Common myeloid progenitor, CD34-positive (primary cell): ENCODE measurements at regions not wholly inside any gene's neighbourhood (a gene's known extent, or its start where the extent isn't known, plus 50 kb on each side); places are given as distances from the start of the nearest gene placed in this dataset.
A peak's percentile ranks its signal among the peaks of the same experiment; 100 is the strongest.

Experiments
- CTCF ChIA-PET: fragments of 350-600 bp; sonication (Branson Sonifier 250); formaldehyde crosslinking; loops from one replicate; lab custom pipeline; 2021; ENCODE audit warnings: antibody characterized with exemption; lab: Charles Lee
- POLR2A ChIA-PET: fragments of 350-600 bp; sonication (Branson Sonifier 250); formaldehyde crosslinking; loops from one replicate; lab custom pipeline; 2021; ENCODE audit warnings: antibody characterized with exemption; lab: Charles Lee
- DNase-seq, 3 donors: peaks; one replicate each; pipeline versions ENCODE4 v3.0.0 to v3.0.0-alpha.2; 2013
- H3K27ac ChIP-seq, 2 experiments: 1 replicate in 1 of 2; 2 replicates in 1 of 2; pipeline ENCODE4 v1.7.0; 2013; ENCODE audit warnings: inconsistent platforms in 2 of 2, low read length in 2 of 2, mild to moderate bottlenecking in 2 of 2, low read depth in 1 of 2, moderate library complexity in 1 of 2; ENCODE audit not compliant: severe bottlenecking in 2 of 2, insufficient read depth in 1 of 2, poor library complexity in 1 of 2
- H3K27me3 ChIP-seq, 5 experiments: replicated peaks in 2 of 5; 1 replicate in 3 of 5; 2 replicates in 2 of 5; pipeline versions ENCODE4 v1.6.1 to v1.7.0; 2013; ENCODE audit warnings: low read length in 4 of 5, mild to moderate bottlenecking in 2 of 5, moderate library complexity in 2 of 5, inconsistent platforms in 1 of 5; ENCODE audit not compliant: insufficient read depth in 5 of 5, control insufficient read depth in 4 of 5
- H3K36me3 ChIP-seq, 4 experiments: 1 replicate in 2 of 4; 2 replicates in 2 of 4; pipeline versions ENCODE4 v1.6.1 to v1.7.0; 2013; ENCODE audit warnings: low read length in 3 of 4, control low read depth in 1 of 4, mild to moderate bottlenecking in 1 of 4; ENCODE audit not compliant: control insufficient read depth in 4 of 4, insufficient read depth in 4 of 4
- H3K4me1 ChIP-seq, 4 experiments: 1 replicate in 3 of 4; 2 replicates in 1 of 4; pipeline versions ENCODE4 v1.6.1 to v1.7.1; 2013; ENCODE audit warnings: low read length in 3 of 4, mild to moderate bottlenecking in 3 of 4, control low read depth in 1 of 4, inconsistent platforms in 1 of 4, moderate library complexity in 1 of 4; ENCODE audit not compliant: control insufficient read depth in 4 of 4, insufficient read depth in 4 of 4; ENCODE audit errors: control extremely low read depth in 1 of 4
- H3K4me3 ChIP-seq, 7 experiments: 1 replicate in 4 of 7; 2 replicates in 3 of 7; pipeline versions ENCODE4 v1.5.1 to v1.7.0; 2013; ENCODE audit warnings: mild to moderate bottlenecking in 7 of 7, low read length in 6 of 7, moderate library complexity in 6 of 7, inconsistent platforms in 2 of 7, low read depth in 2 of 7, control low read depth in 1 of 7; ENCODE audit not compliant: insufficient read depth in 4 of 7, control insufficient read depth in 1 of 7; ENCODE audit errors: extremely low read depth in 1 of 7
- H3K9me3 ChIP-seq, 5 experiments: 1 replicate in 4 of 5; 2 replicates in 1 of 5; pipeline versions ENCODE4 v1.6.1 to v1.7.1; 2013; ENCODE audit warnings: low read length in 4 of 5, mild to moderate bottlenecking in 2 of 5, inconsistent platforms in 1 of 5, low read depth in 1 of 5, moderate library complexity in 1 of 5; ENCODE audit not compliant: control insufficient read depth in 4 of 5, insufficient read depth in 2 of 5; ENCODE audit errors: control extremely low read depth in 1 of 5
- WGBS: methylation state at CpG from one replicate; pipeline ENCODE4 v1.1.5; 2013; ENCODE audit not compliant: insufficient coverage; 5-methylcytosine and 5-hydroxymethylcytosine counted together

- no peaks in the 10 kb centered on the region for H3K27me3 ChIP-seq
- no peaks in the 10 kb centered on the region for H3K36me3 ChIP-seq
- WGBS, result 17% methylated on average over 13 of the region's 15 CpGs
- H3K4me1 ChIP-seq, result peaks cover 0 to 5% (median 2%) of the 10 kb centered on the region in 4 experiments
- CTCF ChIA-PET, result interaction anchor here (2.0 kb wide), 1 partner anchor 88 kb away, joined by 4 read pairs; no protein-coding TSS in a partner anchor
- no peak for DNase-seq
- peak overlapping the region; percentile 63 to 89 (median 69) for H3K4me3 ChIP-seq
- peak overlapping the region; percentile 58 to 83 for H3K27ac ChIP-seq
- H3K9me3 ChIP-seq, result no peaks in the 10 kb centered on the region
- POLR2A ChIA-PET, result interaction anchor here (0.6 kb wide), 1 partner anchor 888 kb away, joined by 5 read pairs; no protein-coding TSS in a partner anchor
These were observed 59.2 kb upstream of the ZC4H2 start for GRCh38 chrX:65035446-65035770.

DNA sequence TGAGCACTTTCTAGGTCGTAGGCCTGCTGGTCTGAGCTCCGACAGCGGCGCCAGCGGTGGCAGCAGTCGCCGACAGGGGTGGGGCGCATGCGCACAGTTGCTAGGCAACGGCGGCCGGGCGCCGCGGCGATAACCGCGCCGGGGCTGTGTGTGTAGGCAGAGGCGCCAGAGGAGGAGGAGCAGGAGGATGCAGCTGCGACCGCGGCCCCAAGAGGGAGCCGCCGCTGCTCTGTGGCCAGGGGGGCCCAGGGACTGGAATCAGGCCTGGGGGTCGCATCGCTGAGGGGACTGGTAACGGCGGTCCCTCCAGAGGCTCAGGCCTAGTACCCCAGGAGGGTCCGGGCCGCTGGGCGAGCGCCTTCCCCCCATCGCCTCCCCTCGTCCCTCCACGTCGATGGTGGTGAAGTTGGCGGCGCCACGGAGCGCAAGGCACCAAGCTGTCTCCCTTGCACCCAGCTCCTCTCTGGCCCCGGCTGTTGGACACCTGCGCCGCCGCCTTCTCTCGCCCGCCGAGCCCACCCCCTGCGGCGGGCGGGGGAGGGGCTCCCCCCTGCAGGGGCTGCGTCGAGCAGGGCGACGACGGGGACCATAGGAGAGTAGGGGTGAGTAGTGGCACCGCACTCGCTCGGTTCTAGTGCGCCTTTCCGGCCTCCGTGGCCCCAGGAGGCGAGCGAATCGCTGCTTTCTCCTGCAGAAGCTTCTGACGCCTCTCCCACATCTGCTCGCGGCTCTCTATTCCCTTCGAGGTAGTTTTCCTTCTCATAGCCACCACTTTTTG, 58.6 kb upstream of the ZC4H2 start, which contains the start of gene ZC3H12B:
Gene ZC3H12B, plus strand, starts transcription at position 159 of the 778 bp plus-strand sequence.
- DNase-seq, result peak; percentile 87 to 95 (median 93)
- Histone ChIP-seq H3K27ac (peak within 1 kb of the TSS; percentile 69 to 83), H3K4me1 (peaks cover 0 to 5% (median 2%) of the 10 kb centered on the region in 4 experiments), H3K36me3 (no peaks in the 10 kb centered on the region), H3K9me3 (no peaks in the 10 kb centered on the region), H3K4me3 (peak within 1 kb of the TSS; percentile 63 to 89 (median 69)), H3K27me3 (no peaks in the 10 kb centered on the region)
- WGBS, result 20% methylated on average over 64 of the region's 69 CpGs
- POLR2A ChIA-PET, result interaction anchor here (0.6 kb wide), 1 partner anchor 888 kb away, joined by 5 read pairs; no protein-coding TSS in a partner anchor
- CTCF ChIA-PET, result interaction anchor here (1.0 to 2.0 kb wide), 3 partner anchors 10 to 162 kb away, joined by 3 to 6 read pairs (median 4); no protein-coding TSS in a partner anchor

- ChIA-PET CTCF (interaction anchor here (1.0 to 2.0 kb wide), 3 partner anchors 10 to 162 kb away, joined by 3 to 6 read pairs (median 4); no protein-coding TSS in a partner anchor), POLR2A (interaction anchor here (0.7 kb wide), 1 partner anchor 64 kb away, joined by 4 read pairs; no protein-coding TSS in a partner anchor)
- peak overlapping the region; percentile 31 to 89 (median 69) for H3K4me3 ChIP-seq
- 31% methylated on average over 10 of the region's 11 CpGs for WGBS
- H3K9me3 ChIP-seq, result no peaks in the 10 kb centered on the region
- H3K4me1 ChIP-seq, result peaks cover 0 to 5% (median 2%) of the 10 kb centered on the region in 4 experiments
- no peaks in the 10 kb centered on the region for H3K27me3 ChIP-seq
- no peak for DNase-seq
- H3K27ac ChIP-seq, result peak overlapping the region; percentile 69 to 83
- no peaks in the 10 kb centered on the region for H3K36me3 ChIP-seq
These were observed 58.0 kb upstream of the ZC4H2 start for GRCh38 chrX:65034292-65034667.
